IMR-90 (cell line): ENCODE measurements at regions not wholly inside any gene's neighbourhood (a gene's known extent, or its start where the extent isn't known, plus 50 kb on each side); places are given as distances from the start of the nearest gene placed in this dataset.

Source experiments
- ATAC-seq: fragments of 200-7000 bp; cut with Tn5 transposase; 2 replicates; pipeline ENCODE4 v1.9.1; 2020; ENCODE audit warnings: low read depth, mild to moderate bottlenecking, moderate library complexity
- BruUV-seq: library from RNA; stranded (reverse); fragments of 400-500 nt; replicated peaks from 2 replicates; lab custom pipeline; 2021; lab: Mats Ljungman, UMichigan
- CTCF ChIA-PET: fragments of 300-600 bp; formaldehyde crosslinking; extraction: SDS; loops from one replicate; lab custom pipeline; 2021; ENCODE audit warnings: antibody characterized with exemption; lab: Yijun Ruan, JAX
- POLR2A ChIA-PET: fragments of 300-600 bp; sonication (Branson Sonifier 250); formaldehyde crosslinking; loops from one replicate; lab custom pipeline; 2022; ENCODE audit warnings: antibody characterized with exemption; ENCODE audit not compliant: unreplicated experiment; lab: Charles Lee
- DNase-seq: peaks from one replicate; pipeline ENCODE4 v3.0.0; 2013
- H2AFZ ChIP-seq: replicated peaks from 2 replicates; pipeline ENCODE3; 2013; ENCODE audit warnings: low read length, mild to moderate bottlenecking; ENCODE audit not compliant: poor library complexity
- H2AK5ac ChIP-seq: 2 replicates; pipeline ENCODE4 v1.6.1; 2013; ENCODE audit warnings: low read depth, low read length, inconsistent platforms
- H2AK9ac ChIP-seq: replicated peaks from 2 replicates; pipeline ENCODE3; 2013; ENCODE audit warnings: mild to moderate bottlenecking, low read depth, low read length, moderate library complexity; ENCODE audit not compliant: poor library complexity
- H2BK120ac ChIP-seq: 2 replicates; pipeline ENCODE4 v1.6.1; 2013; ENCODE audit warnings: low read depth, low read length, inconsistent platforms
- H2BK15ac ChIP-seq: 3 replicates; pipeline ENCODE4 v1.6.1; 2013; ENCODE audit warnings: low read depth, low read length, inconsistent platforms
- H2BK20ac ChIP-seq: 2 replicates; pipeline ENCODE4 v1.6.1; 2013; ENCODE audit warnings: low read depth, mild to moderate bottlenecking, inconsistent platforms, low read length, moderate library complexity
- H2BK5ac ChIP-seq: 2 replicates; pipeline ENCODE4 v1.6.1; 2013; ENCODE audit warnings: mild to moderate bottlenecking, low read depth, low read length, inconsistent platforms; ENCODE audit not compliant: poor library complexity, severe bottlenecking
- H3K14ac ChIP-seq: replicated peaks from 2 replicates; pipeline ENCODE4 v1.6.1; 2013; ENCODE audit warnings: low read depth, low read length, inconsistent platforms
- H3K18ac ChIP-seq: 2 replicates; pipeline ENCODE4 v1.6.1; 2013; ENCODE audit warnings: low read depth, low read length, control low read depth
- H3K23ac ChIP-seq: 2 replicates; pipeline ENCODE4 v1.6.1; 2013; ENCODE audit warnings: low read depth, low read length, inconsistent platforms
- H3K27ac ChIP-seq: 2 replicates; pipeline ENCODE4 v1.5.1; 2013; ENCODE audit warnings: mild to moderate bottlenecking, control low read depth, low read length; ENCODE audit not compliant: insufficient read depth
- H3K27me3 ChIP-seq: 2 replicates; pipeline ENCODE4 v1.6.1; 2013; ENCODE audit warnings: low read length; ENCODE audit not compliant: control insufficient read depth, insufficient read depth
- H3K36me3 ChIP-seq: 2 replicates; pipeline ENCODE4 v1.6.1; 2013; ENCODE audit warnings: low read length, mixed read lengths; ENCODE audit not compliant: control insufficient read depth, insufficient read depth
- H3K4ac ChIP-seq: 2 replicates; pipeline ENCODE4 v1.6.1; 2013; ENCODE audit warnings: low read depth, low read length, inconsistent platforms
- H3K4me1 ChIP-seq: 2 replicates; pipeline ENCODE4 v1.6.1; 2013; ENCODE audit warnings: low read length, mixed read lengths; ENCODE audit not compliant: control insufficient read depth, insufficient read depth
- H3K4me2 ChIP-seq: 2 replicates; pipeline ENCODE4 v1.6.1; 2013; ENCODE audit warnings: low read depth, mild to moderate bottlenecking, control low read depth, low read length, moderate library complexity
- H3K4me3 ChIP-seq: 2 replicates; pipeline ENCODE4 v1.5.1; 2013; ENCODE audit warnings: low read depth, mild to moderate bottlenecking, control low read depth, low read length, moderate library complexity; ENCODE audit not compliant: insufficient read depth
- H3K56ac ChIP-seq: 2 replicates; pipeline ENCODE4 v1.6.1; 2013; ENCODE audit warnings: low read length, inconsistent platforms; ENCODE audit not compliant: insufficient read depth; ENCODE audit errors: extremely low read depth
- H3K79me1 ChIP-seq, 2 experiments: 2 replicates each; pipeline ENCODE4 v1.6.1; 2013; ENCODE audit warnings: low read length in 2 of 2, inconsistent platforms in 1 of 2, low read depth in 1 of 2
- H3K9ac ChIP-seq: 2 replicates; pipeline ENCODE4 v1.6.1; 2013; ENCODE audit warnings: low read depth, low read length, control low read depth
- H3K9me1 ChIP-seq: 2 replicates; pipeline ENCODE4 v1.6.1; 2013; ENCODE audit warnings: low read length, inconsistent platforms; ENCODE audit not compliant: insufficient read depth
- H3K9me3 ChIP-seq: 2 replicates; pipeline ENCODE4 v1.6.1; 2013; ENCODE audit warnings: low read length; ENCODE audit not compliant: control insufficient read depth, insufficient read depth
- H4K20me1 ChIP-seq: 2 replicates; pipeline ENCODE4 v1.6.1; 2013; ENCODE audit warnings: low read length, inconsistent platforms; ENCODE audit not compliant: insufficient read depth
- H4K5ac ChIP-seq: 2 replicates; pipeline ENCODE4 v1.6.1; 2013; ENCODE audit warnings: mild to moderate bottlenecking, low read depth, low read length, control low read depth
- H4K8ac ChIP-seq, 2 experiments: 2 replicates each; pipeline ENCODE4 v1.6.1; 2013; ENCODE audit warnings: low read depth in 2 of 2, low read length in 2 of 2, control low read depth in 1 of 2, inconsistent platforms in 1 of 2
- H4K91ac ChIP-seq: 2 replicates; pipeline ENCODE4 v1.6.1; 2013; ENCODE audit warnings: low read depth, low read length, inconsistent platforms; ENCODE audit not compliant: insufficient read depth
- BHLHE40 ChIP-seq: fragments of 150-350 bp; IDR thresholded peaks from 2 replicates; pipeline ENCODE4 v1.6.1; 2016; ENCODE audit warnings: mild to moderate bottlenecking, low read depth, low read length
- CEBPB ChIP-seq: IDR thresholded peaks from 2 replicates; pipeline ENCODE4 v1.6.1; 2012; ENCODE audit warnings: low read depth, low read length, improper control_type of control experiment
- CHD1 ChIP-seq: IDR thresholded peaks from 2 replicates; pipeline ENCODE4 v1.6.1; 2012; ENCODE audit warnings: low read depth, low read length, improper control_type of control experiment
- FOS ChIP-seq: fragments of 150-350 bp; IDR thresholded peaks from 2 replicates; pipeline ENCODE4 v1.6.1; 2016; ENCODE audit warnings: low read depth, low read length
- MAFK ChIP-seq: IDR thresholded peaks from 2 replicates; pipeline ENCODE4 v1.6.1; 2012; ENCODE audit warnings: low read depth, low read length, improper control_type of control experiment
- MAZ ChIP-seq: IDR thresholded peaks from 2 replicates; pipeline ENCODE4 v1.6.1; 2012; ENCODE audit warnings: low read depth, mild to moderate bottlenecking, low read length, improper control_type of control experiment, moderate library complexity, borderline replicate concordance
- MXI1 ChIP-seq: IDR thresholded peaks from 2 replicates; pipeline ENCODE4 v1.6.1; 2012; ENCODE audit warnings: low read depth, mild to moderate bottlenecking, low read length, moderate library complexity, borderline replicate concordance
- NFE2L2 ChIP-seq: fragments of 150-350 bp; IDR thresholded peaks from 2 replicates; pipeline ENCODE4 v1.6.1; 2016; ENCODE audit warnings: low read depth, mild to moderate bottlenecking, low read length
- POLR2A ChIP-seq: IDR thresholded peaks from 2 replicates; pipeline ENCODE4 v1.6.1; 2012; ENCODE audit warnings: mild to moderate bottlenecking, low read depth, low read length
- RAD21 ChIP-seq: IDR thresholded peaks from 2 replicates; pipeline ENCODE4 v1.6.1; 2012; ENCODE audit warnings: low read length, improper control_type of control experiment
- RCOR1 ChIP-seq: IDR thresholded peaks from 2 replicates; pipeline ENCODE4 v1.6.1; 2012; ENCODE audit warnings: mild to moderate bottlenecking, low read length, improper control_type of control experiment; ENCODE audit not compliant: insufficient replicate concordance
- RFX5 ChIP-seq: IDR thresholded peaks from 2 replicates; pipeline ENCODE4 v1.8.0; 2012; ENCODE audit warnings: low read depth, mild to moderate bottlenecking, low read length, moderate library complexity
- SMC3 ChIP-seq: fragments of 150-350 bp; IDR thresholded peaks from 2 replicates; pipeline ENCODE4 v1.6.1; 2016; ENCODE audit warnings: low read depth, mild to moderate bottlenecking, antibody characterized with exemption, low read length, moderate library complexity
- WGBS, 2 experiments: methylation state at CpG; one replicate each; pipeline versions ENCODE4 v1.1.5 to v1.1.7; 2013; ENCODE audit warnings: missing lambda C conversion rate in 2 of 2; ENCODE audit not compliant: insufficient read length in 1 of 2; ENCODE audit errors: extremely low coverage in 2 of 2; 5-methylcytosine and 5-hydroxymethylcytosine counted together
- dilution Hi-C: fragments of 300-500 bp; cut with HindIII; formaldehyde crosslinking; loops from one replicate; pipeline ENCODE4 v1.14.3; 2018; ENCODE audit warnings: low sequenced_read_pairs; ENCODE audit not compliant: unreplicated experiment
- in situ Hi-C: fragments of 300-500 bp; cut with MboI; formaldehyde crosslinking; loops from 3 replicates; pipeline ENCODE4 v1.14.3; 2019; ENCODE audit warnings: low sequenced_read_pairs, inconsistent platforms, mixed read lengths
- intact Hi-C: fragments of 100-400 bp; cut with micrococcal nuclease; formaldehyde crosslinking; loops from 2 replicates; pipeline ENCODE4 v1.10.0; 2022
- TF ChIP-seq, protein P1 (sequence below): fragments of 150-350 bp; IDR thresholded peaks from 2 replicates; pipeline ENCODE4 v1.6.1; 2017; ENCODE audit warnings: mild to moderate bottlenecking, antibody characterized with exemption, low read length, low read depth
- TF ChIP-seq, protein P2 (sequence below): fragments of 150-350 bp; IDR thresholded peaks from 2 replicates; pipeline ENCODE4 v1.6.1; 2016; ENCODE audit warnings: low read depth, mild to moderate bottlenecking, low read length, moderate library complexity, borderline replicate concordance
- TF ChIP-seq, protein P3 (sequence below): conservative IDR thresholded peaks from 2 replicates; pipeline ENCODE4 v1.5.1; 2012; ENCODE audit warnings: mild to moderate bottlenecking, low read depth, low read length, improper control_type of control experiment

DNA sequence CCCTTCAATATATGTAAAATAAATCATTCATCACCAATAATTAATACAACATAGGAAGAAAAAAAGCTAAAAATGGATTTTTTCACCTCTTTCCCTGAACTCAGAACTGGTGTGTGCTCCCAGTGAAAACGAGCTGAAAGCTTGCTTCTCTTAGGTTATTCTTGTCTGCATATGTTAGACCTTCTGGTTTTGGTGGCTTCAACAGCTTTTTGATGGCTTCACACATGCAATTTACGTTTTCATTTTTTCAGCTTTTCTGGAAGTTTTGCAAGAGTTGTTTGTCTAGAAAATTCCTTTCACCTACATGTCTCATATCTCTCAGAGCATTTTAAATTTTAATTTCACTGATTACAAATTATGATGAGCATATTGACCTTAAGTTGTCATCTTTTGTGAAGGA, 86.9 kb upstream of the PTCHD4 start:
- no peak overlapping the region for H3K4me2 ChIP-seq
- no peak overlapping the region for H2AK5ac ChIP-seq
- no peak overlapping the region for H2AK9ac ChIP-seq
- no peaks in the 10 kb centered on the region for H4K20me1 ChIP-seq
- no peak overlapping the region for H2AFZ ChIP-seq
- no CpG with 5 or more reads among the region's 2 CpGs for WGBS, 2 experiments
- no peak overlapping the region for H3K27ac ChIP-seq
- in situ Hi-C loops (no loop called here), intact Hi-C loops (no loop called here), dilution Hi-C loops (no loop called here)
- no peak overlapping the region for H4K8ac ChIP-seq
- no peak overlapping the region for H3K4me3 ChIP-seq
- H3K9me3 ChIP-seq, result no peaks in the 10 kb centered on the region
- no peak overlapping the region for H2BK5ac ChIP-seq
- H2BK20ac ChIP-seq, result no peak overlapping the region
- ATAC-seq (no peak), DNase-seq (no peak)
- TF ChIP-seq MAFK (no peak), POLR2A (no peak), MXI1 (no peak), NFE2L2 (no peak), FOS (no peak), RFX5 (no peak), MAZ (no peak), CHD1 (no peak), SMC3 (no peak), CEBPB (no peak), RCOR1 (no peak), BHLHE40 (no peak), RAD21 (no peak)
- TF ChIP-seq, protein P1, sequence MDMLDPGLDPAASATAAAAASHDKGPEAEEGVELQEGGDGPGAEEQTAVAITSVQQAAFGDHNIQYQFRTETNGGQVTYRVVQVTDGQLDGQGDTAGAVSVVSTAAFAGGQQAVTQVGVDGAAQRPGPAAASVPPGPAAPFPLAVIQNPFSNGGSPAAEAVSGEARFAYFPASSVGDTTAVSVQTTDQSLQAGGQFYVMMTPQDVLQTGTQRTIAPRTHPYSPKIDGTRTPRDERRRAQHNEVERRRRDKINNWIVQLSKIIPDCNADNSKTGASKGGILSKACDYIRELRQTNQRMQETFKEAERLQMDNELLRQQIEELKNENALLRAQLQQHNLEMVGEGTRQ, result no peak
- TF ChIP-seq, protein P2, sequence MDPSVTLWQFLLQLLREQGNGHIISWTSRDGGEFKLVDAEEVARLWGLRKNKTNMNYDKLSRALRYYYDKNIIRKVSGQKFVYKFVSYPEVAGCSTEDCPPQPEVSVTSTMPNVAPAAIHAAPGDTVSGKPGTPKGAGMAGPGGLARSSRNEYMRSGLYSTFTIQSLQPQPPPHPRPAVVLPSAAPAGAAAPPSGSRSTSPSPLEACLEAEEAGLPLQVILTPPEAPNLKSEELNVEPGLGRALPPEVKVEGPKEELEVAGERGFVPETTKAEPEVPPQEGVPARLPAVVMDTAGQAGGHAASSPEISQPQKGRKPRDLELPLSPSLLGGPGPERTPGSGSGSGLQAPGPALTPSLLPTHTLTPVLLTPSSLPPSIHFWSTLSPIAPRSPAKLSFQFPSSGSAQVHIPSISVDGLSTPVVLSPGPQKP, result no peak
- TF ChIP-seq, protein P3, sequence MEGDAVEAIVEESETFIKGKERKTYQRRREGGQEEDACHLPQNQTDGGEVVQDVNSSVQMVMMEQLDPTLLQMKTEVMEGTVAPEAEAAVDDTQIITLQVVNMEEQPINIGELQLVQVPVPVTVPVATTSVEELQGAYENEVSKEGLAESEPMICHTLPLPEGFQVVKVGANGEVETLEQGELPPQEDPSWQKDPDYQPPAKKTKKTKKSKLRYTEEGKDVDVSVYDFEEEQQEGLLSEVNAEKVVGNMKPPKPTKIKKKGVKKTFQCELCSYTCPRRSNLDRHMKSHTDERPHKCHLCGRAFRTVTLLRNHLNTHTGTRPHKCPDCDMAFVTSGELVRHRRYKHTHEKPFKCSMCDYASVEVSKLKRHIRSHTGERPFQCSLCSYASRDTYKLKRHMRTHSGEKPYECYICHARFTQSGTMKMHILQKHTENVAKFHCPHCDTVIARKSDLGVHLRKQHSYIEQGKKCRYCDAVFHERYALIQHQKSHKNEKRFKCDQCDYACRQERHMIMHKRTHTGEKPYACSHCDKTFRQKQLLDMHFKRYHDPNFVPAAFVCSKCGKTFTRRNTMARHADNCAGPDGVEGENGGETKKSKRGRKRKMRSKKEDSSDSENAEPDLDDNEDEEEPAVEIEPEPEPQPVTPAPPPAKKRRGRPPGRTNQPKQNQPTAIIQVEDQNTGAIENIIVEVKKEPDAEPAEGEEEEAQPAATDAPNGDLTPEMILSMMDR, result no peak
- BruUV-seq, result no TSS peak
- no peaks in the 10 kb centered on the region for H3K4me1 ChIP-seq
- no peak overlapping the region for H2BK120ac ChIP-seq
- no peaks in the 10 kb centered on the region for H3K9me1 ChIP-seq
- no peak overlapping the region for H3K23ac ChIP-seq
- no peak overlapping the region for H3K4ac ChIP-seq
- no peak overlapping the region for H2BK15ac ChIP-seq
- no peaks in the 10 kb centered on the region for H3K36me3 ChIP-seq
- H3K56ac ChIP-seq, result no peak overlapping the region
- H3K9ac ChIP-seq, result no peak overlapping the region
- no peaks in the 10 kb centered on the region for H3K79me1 ChIP-seq
- ChIA-PET CTCF (no interaction called here), POLR2A (no interaction called here)
- H4K5ac ChIP-seq, result no peak overlapping the region
- no peak overlapping the region for H3K18ac ChIP-seq
- H3K14ac ChIP-seq, result no peak overlapping the region
- no peaks in the 10 kb centered on the region for H3K27me3 ChIP-seq
- H4K91ac ChIP-seq, result no peak overlapping the region
